Hypothalamus (tissue), 51 donors: ENCODE measurements at regions not wholly inside any gene's neighbourhood (a gene's known extent, or its start where the extent isn't known, plus 50 kb on each side); places are given as distances from the start of the nearest gene placed in this dataset.
"Not testable (repeated sequence)": the region's sequence is repeated elsewhere in the genome, so short reads cannot be mapped to it uniquely, and the experiment has no call there.

Source experiments
- DNase-seq, 51 donors: peaks; one replicate each; lab custom pipeline; 2025; lab: John Stamatoyannopoulos, UW

DNA sequence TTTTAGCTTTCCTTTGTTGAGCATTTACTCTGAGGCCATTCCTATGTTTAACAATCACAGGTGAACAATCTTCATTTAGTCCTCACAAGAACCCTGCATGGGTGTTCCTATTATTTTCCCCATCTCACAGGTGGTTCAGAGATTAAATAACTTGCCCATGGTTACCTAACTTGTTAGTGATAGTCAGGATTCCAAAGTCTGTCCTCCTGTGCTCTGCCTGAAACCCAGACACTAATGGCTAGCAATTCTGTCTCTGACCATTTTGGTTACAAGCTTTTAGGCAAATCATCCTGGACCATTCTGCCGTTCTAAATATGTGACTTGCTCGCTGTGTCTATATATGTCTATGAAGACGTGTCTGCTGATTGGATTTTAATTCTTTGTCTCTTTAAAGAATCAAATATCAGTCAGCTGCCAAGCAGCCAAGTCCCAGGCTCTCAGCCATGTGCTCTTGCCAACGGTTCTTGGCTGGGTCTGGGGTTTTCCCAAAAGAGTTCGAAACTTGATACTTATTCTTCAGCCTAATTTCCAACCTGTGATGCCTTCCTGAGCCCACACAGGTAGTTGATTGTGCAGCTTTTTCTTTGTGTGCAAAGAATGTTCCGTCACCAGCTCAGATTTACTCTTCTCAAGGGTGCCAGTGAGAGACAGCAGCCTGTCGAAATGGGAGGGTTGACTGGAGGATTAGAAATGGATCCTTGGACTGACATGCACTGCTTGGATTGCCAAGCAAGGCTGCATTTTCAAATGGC is 121.7 kb downstream of the NREP start:
- DNase-seq, result peak in 5 of 51 donors; percentile 1 to 5 (median 3)

- DNase-seq, result no peak
These were observed 119.0 kb upstream of the STARD4 start for GRCh38 chr5:111631328-111631727.

DNA sequence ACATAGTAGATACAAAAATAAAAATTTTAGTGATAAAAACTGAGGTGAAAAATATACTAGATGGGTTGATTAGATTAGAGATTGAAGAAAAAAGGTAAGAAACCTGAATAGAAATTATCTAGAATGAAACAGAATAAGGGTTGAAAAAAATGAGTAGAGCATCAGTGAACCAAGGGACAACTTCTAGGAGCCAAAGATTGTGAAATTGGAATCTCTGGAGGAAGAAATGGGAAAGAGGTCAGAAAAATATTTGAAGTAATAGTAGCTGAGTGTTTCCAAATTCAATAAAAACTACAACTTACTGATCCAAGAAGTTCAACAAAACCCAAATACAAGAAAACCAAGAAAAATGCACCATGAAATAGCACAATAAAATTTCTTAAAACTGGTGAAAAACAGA is 116.6 kb upstream of the STARD4 start:
- no peak for DNase-seq

DNA sequence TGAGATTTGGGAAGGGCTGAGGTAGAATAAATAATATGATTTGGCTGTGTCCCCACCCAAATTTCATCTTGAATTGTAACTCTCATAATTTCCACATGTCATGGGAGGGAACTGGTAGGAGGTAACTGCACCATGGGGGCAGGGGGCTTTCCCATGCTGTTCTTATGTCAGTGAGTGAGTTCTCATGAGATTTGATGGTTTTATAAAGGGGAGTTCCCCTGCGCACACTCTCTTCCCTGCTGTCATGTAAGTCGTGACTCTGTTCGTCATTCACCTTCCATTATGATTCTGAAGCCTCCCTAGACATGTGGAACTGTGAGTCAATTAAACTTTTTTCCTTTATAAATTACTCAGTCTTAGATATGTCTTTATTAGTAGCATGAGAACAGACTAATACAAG is 115.5 kb upstream of the STARD4 start:
- no peak for DNase-seq

DNA sequence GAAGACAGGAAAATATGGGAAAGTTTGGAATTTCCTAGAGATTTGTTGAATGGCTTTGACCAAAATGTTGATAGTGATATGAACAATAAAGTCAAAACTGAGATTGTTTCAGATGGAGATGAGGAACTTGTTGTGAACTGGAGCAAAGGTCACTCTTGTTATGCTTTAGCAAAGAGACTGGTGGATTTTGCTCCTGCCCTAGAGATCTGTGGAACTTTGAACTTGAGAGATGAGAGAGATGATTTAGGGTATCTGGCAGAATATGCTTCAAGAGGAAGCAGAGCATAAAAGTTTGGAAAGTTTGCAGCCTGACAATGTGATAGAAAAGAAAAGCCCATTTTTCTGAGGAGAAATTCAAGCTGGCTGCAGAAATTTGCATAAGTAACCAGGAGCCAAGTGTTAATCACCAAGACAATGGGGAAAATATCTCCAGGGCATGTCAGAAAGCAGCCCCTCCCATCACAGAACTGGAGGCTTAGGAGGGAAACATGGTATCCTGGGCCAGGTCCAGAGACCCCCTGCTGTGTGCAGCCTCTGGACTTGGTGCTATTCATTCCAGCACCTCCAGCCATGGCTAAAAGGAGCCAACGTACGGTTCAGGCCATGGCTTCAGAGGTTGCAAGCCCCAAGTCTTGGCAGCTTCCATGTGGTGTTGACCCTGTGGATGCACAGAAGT is 114.3 kb upstream of the STARD4 start:
- DNase-seq, result no peak

GRCh38 chr5:111618623-111619271 is 106.4 kb upstream of the STARD4 start:
- no peak for DNase-seq

DNA sequence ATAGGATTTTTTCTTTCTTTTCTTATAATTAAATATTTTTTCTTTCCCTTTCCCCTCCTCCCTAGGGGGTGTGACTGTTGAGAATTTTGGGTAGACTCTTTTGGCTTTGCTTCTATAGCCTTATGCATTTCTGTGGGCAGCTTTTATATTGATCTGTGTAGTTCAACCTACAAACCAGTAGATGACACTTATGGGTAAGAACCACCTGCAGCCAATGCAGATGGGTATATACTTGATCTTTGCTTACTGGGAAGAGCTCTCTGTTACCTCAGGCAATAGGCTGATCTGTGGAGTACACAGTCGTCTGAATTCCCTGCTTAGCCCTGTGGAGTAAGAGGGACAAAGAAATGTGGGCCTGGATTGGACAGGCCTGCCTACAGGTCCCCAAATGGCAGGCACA is 102.7 kb upstream of the STARD4 start:
- no peak for DNase-seq

DNA sequence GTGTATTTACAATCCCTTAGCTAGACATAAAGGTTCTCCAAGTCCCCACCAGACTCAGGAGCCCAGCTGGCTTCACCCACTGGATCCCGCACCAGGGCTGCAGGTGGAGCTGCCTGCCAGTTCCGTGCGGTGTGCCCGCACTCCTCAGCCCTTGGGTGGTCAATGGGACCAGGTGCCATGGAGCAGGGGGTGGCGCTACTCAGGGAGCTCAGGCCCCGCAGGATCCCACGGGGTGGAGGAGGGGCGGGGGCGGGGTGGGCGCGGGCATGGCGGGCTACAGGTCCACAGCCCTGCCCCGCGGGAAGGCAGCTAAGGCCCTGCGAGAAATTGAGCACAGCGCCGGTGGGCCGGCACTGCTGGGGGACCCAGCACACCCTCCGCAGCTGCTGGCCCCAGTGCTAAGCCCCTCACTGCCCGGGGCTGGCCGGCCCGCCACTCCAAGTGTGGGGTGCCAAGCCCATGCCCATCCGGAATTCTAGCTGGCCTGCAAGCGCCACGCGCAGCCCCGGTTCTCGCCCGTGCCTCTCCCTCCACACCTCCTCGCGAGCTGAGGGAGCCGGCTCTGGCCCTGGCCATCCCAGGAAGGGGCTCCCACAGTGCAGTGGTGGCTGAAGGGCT is 99.8 kb upstream of the STARD4 start:
- DNase-seq, result not testable (repeated sequence)

DNA sequence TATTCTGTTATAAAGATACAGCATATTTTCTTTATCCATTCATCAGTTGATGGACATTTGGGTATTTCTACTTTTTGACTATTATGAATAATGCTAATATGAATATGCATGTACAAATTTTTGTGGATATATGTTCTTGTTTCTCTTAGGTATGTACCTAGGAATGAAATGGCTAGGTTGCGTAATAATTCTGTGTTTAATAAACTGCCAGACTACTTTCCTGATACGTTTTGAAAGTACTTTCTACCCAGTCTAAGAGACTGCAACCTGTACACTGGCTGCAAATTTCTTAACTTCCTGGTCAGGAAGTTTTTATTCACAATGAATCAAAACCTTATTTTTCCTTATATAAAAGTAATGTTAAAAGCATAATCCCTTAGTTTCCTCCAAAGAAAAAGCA is 93.9 kb upstream of the STARD4 start:
- no peak for DNase-seq

DNA sequence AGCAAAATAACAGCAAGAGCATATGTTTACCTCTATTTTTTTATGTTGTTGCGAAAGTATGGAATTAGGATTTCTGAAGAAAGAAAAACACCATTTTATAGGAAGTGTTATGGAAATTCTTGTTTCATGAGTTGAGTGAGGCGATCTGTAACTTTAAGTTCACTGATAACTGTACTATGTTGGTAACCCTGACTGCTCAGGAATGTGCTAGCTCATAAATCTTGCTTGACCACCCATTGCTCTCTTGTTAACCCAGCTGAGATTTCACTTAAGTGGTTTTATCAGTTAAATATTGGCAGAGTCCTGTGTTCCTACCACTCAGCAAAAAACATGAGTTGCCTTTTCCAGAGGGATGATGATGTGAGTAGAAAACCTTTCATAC is 91.1 kb upstream of the STARD4 start:
- no peak for DNase-seq

GRCh38 chr5:111602817-111603445 is 90.6 kb upstream of the STARD4 start:
- no peak for DNase-seq

GRCh38 chr5:111598996-111599395 is 86.7 kb upstream of the STARD4 start:
- no peak for DNase-seq

GRCh38 chr5:111597491-111597890 is 85.2 kb upstream of the STARD4 start:
- DNase-seq, result no peak

- no peak for DNase-seq
These were observed 84.4 kb upstream of the STARD4 start for GRCh38 chr5:111596705-111597104.

- no peak for DNase-seq
These were observed 83.1 kb upstream of the STARD4 start for GRCh38 chr5:111595425-111595824.

- no peak for DNase-seq
These were observed 77.0 kb upstream of the STARD4 start for GRCh38 chr5:111589316-111589715.

- no peak for DNase-seq
These were observed 75.4 kb upstream of the STARD4 start for GRCh38 chr5:111587728-111588127.

GRCh38 chr5:111585946-111586345 is 73.6 kb upstream of the STARD4 start:
- no peak for DNase-seq

- no peak for DNase-seq
These were observed 73.0 kb upstream of the STARD4 start for GRCh38 chr5:111585291-111585690.

- no peak for DNase-seq
These were observed 72.3 kb upstream of the STARD4 start for GRCh38 chr5:111584651-111585050.

- no peak for DNase-seq
These were observed 71.4 kb upstream of the STARD4 start for GRCh38 chr5:111583758-111584203.
